Epithelial cell of esophagus (primary cell): ENCODE measurements at regions not wholly inside any gene's neighbourhood (a gene's known extent, or its start where the extent isn't known, plus 50 kb on each side); places are given as distances from the start of the nearest gene placed in this dataset.

Source experiments
- DNase-seq: peaks from one replicate; pipeline ENCODE4 v3.0.0; 2010; ENCODE audit warnings: low read depth
- H3K4me3 ChIP-seq: 2 replicates; pipeline ENCODE4 v1.5.1; 2011; ENCODE audit warnings: mild to moderate bottlenecking, low read length, control low read depth
- CTCF ChIP-seq: IDR thresholded peaks from 2 replicates; pipeline ENCODE4 v1.5.1; 2011; ENCODE audit warnings: low read depth, mild to moderate bottlenecking, low read length, control low read depth, inconsistent platforms; ENCODE audit not compliant: insufficient read depth; ENCODE audit errors: missing control alignments

GRCh38 chr2:236632295-236633218 lies 62.9 kb downstream of the ACKR3 start:
- H3K4me3 ChIP-seq: no peak overlapping the region
- TF ChIP-seq CTCF: no peak
- DNase-seq: no peak

GRCh38 chr2:236633219-236633570 lies 63.6 kb downstream of the ACKR3 start:
- no peak for TF ChIP-seq CTCF
- no peak for DNase-seq
- no peak overlapping the region for H3K4me3 ChIP-seq

GRCh38 chr2:236633775-236634560 lies 64.3 kb downstream of the ACKR3 start:
- no peak for TF ChIP-seq CTCF
- no peak for DNase-seq
- H3K4me3 ChIP-seq: no peak overlapping the region

GRCh38 chr2:236636261-236636660 lies 66.6 kb downstream of the ACKR3 start:
- no peak for DNase-seq
- H3K4me3 ChIP-seq: no peak overlapping the region
- no peak for TF ChIP-seq CTCF

GRCh38 chr2:236636714-236637470 lies 67.3 kb downstream of the ACKR3 start:
- H3K4me3 ChIP-seq: no peak overlapping the region
- no peak for TF ChIP-seq CTCF
- no peak for DNase-seq

GRCh38 chr2:236637686-236638569 lies 68.3 kb downstream of the ACKR3 start:
- no peak for TF ChIP-seq CTCF
- no peak overlapping the region for H3K4me3 ChIP-seq
- DNase-seq: no peak
